Testis (tissue), 2 donors: ENCODE measurements at regions not wholly inside any gene's neighbourhood (a gene's known extent, or its start where the extent isn't known, plus 50 kb on each side); places are given as distances from the start of the nearest gene placed in this dataset.

ENCODE experiments used
- DNase-seq: peaks from one replicate; pipeline ENCODE4 v3.0.0-alpha.2; 2019
- H3K27ac ChIP-seq, 2 donors: fragments of 200-600 bp; sonication (generic); one replicate each; pipeline ENCODE4 v1.5.1; 2019
- H3K27me3 ChIP-seq: fragments of 200-600 bp; sonication (generic); one replicate; pipeline ENCODE4 v1.5.1; 2019
- H3K36me3 ChIP-seq: fragments of 200-600 bp; sonication (generic); one replicate; pipeline ENCODE4 v1.5.1; 2017; ENCODE audit warnings: low read depth; ENCODE audit errors: missing control alignments
- H3K4me1 ChIP-seq: fragments of 200-600 bp; sonication (generic); one replicate; pipeline ENCODE4 v1.5.1; 2019
- H3K4me3 ChIP-seq, 2 donors: fragments of 200-600 bp; sonication (generic); one replicate each; pipeline ENCODE4 v1.5.1; 2017 to 2019
- H3K9me3 ChIP-seq: fragments of 200-600 bp; sonication (generic); one replicate; pipeline ENCODE4 v1.5.1; 2017
- CTCF ChIP-seq, 3 experiments: fragments of 450-650 bp in 2 of 3; fragments of 200-600 bp in 1 of 3; sonication (generic) in 1 of 3; IDR thresholded peaks; one replicate each; pipeline ENCODE4 v1.5.1; 2016 to 2019; ENCODE audit warnings: antibody characterized with exemption in 3 of 3, mild to moderate bottlenecking in 2 of 3, moderate library complexity in 1 of 3
- POLR2A ChIP-seq: fragments of 450-650 bp; IDR thresholded peaks from one replicate; pipeline ENCODE4 v1.6.1; 2017; ENCODE audit warnings: antibody characterized with exemption, mild to moderate bottlenecking, moderate library complexity
- WGBS, 2 donors: methylation state at CpG; one replicate each; pipeline ENCODE4 v1.1.5; 2018; 5-methylcytosine and 5-hydroxymethylcytosine counted together
- intact Hi-C: fragments of 100-400 bp; cut with DNase I; formaldehyde crosslinking; loops from one replicate; pipeline ENCODE4 v1.15.1; 2023; ENCODE audit warnings: low total_unique reads

- intact Hi-C loops = no loop called here
- WGBS, 2 donors = 91 to 93% methylated on average over 3 of the region's 3 CpGs
- Histone ChIP-seq H3K27ac (no peak overlapping the region), H3K36me3 (no peaks in the 10 kb centered on the region), H3K4me3 (no peak overlapping the region), H3K27me3 (no peaks in the 10 kb centered on the region), H3K4me1 (no peaks in the 10 kb centered on the region), H3K9me3 (no peaks in the 10 kb centered on the region)
- DNase-seq = no peak
- TF ChIP-seq CTCF (IDR thresholded peaks at IDR 0.05) (no peak), POLR2A (no peak)
Observed at GRCh38 chr2:57962861-57963260, 83.7 kb upstream of the VRK2 start.

- no peak for TF ChIP-seq CTCF (IDR thresholded peaks at IDR 0.05)
- TF ChIP-seq POLR2A = no peak
- intact Hi-C loops = no loop called here
- DNase-seq = no peak
- Histone ChIP-seq H3K27me3 (no peaks in the 10 kb centered on the region), H3K27ac (no peak overlapping the region), H3K4me1 (no peaks in the 10 kb centered on the region), H3K9me3 (no peaks in the 10 kb centered on the region), H3K36me3 (no peaks in the 10 kb centered on the region), H3K4me3 (no peak overlapping the region)
- 89 to 95% methylated on average over 1 of the region's 1 CpG for WGBS, 2 donors
Observed at GRCh38 chr2:57965219-57965618, 81.4 kb upstream of the VRK2 start.

GRCh38 chr2:57965961-57966360 lies 80.6 kb upstream of the VRK2 start:
- Histone ChIP-seq H3K27me3 (no peaks in the 10 kb centered on the region), H3K36me3 (no peaks in the 10 kb centered on the region), H3K4me1 (no peaks in the 10 kb centered on the region), H3K9me3 (no peaks in the 10 kb centered on the region), H3K4me3 (no peak overlapping the region), H3K27ac (no peak overlapping the region)
- DNase-seq = no peak
- WGBS, 2 donors = 96 to 100% methylated on average over 1 of the region's 1 CpG
- TF ChIP-seq POLR2A = no peak
- TF ChIP-seq CTCF (IDR thresholded peaks at IDR 0.05) = no peak
- intact Hi-C loops = no loop called here

GRCh38 chr2:57973621-57974186 lies 72.9 kb upstream of the VRK2 start:
- Histone ChIP-seq H3K36me3 (no peaks in the 10 kb centered on the region), H3K4me1 (no peaks in the 10 kb centered on the region), H3K9me3 (no peaks in the 10 kb centered on the region), H3K27ac (no peak overlapping the region), H3K27me3 (no peaks in the 10 kb centered on the region), H3K4me3 (no peak overlapping the region)
- no peak for DNase-seq
- WGBS, 2 donors = 78 to 82% methylated on average over 2 of the region's 2 CpGs
- intact Hi-C loops = no loop called here
- TF ChIP-seq POLR2A = no peak
- TF ChIP-seq CTCF (IDR thresholded peaks at IDR 0.05) = no peak

DNA sequence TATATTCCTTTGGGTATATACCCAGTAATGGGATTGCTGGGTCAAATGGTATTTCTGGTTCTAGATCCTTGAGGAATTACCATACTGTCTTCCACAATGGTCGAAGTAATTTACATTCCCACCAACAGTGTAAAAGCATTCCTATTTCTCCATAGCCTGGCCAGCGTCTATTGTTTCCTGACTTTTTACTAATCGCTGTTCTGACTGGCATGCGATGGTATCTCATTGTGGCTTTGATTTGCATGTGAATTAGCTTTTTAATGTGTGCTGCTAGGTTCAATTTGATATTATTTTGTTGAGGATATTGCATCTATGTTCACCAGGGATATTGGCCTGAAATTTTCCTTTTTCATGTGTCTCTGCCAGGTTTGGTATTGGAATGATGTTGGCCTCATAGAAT lies 67.4 kb upstream of the VRK2 start:
- H3K4me1 ChIP-seq = no peaks in the 10 kb centered on the region
- no peaks in the 10 kb centered on the region for H3K36me3 ChIP-seq
- DNase-seq = no peak
- no peak overlapping the region for H3K4me3 ChIP-seq
- H3K27me3 ChIP-seq = no peaks in the 10 kb centered on the region
- intact Hi-C loops = no loop called here
- no peak for TF ChIP-seq POLR2A
- TF ChIP-seq CTCF (IDR thresholded peaks at IDR 0.05) = no peak
- no peaks in the 10 kb centered on the region for H3K9me3 ChIP-seq
- WGBS, 2 donors = 94 to 97% methylated on average over 4 of the region's 4 CpGs
- no peak overlapping the region for H3K27ac ChIP-seq
